SK-N-SH (cell line): ENCODE measurements at regions not wholly inside any gene's neighbourhood (a gene's known extent, or its start where the extent isn't known, plus 50 kb on each side); places are given as distances from the start of the nearest gene placed in this dataset.

Experiments used
- CTCF ChIP-seq: fragments of 200-600 bp; sonication (generic); IDR thresholded peaks from 2 replicates; pipeline ENCODE4 v1.6.1; 2017; ENCODE audit warnings: antibody characterized with exemption, mild to moderate bottlenecking, moderate library complexity
- EP300 ChIP-seq, 2 experiments: IDR thresholded peaks; 2 replicates each; pipeline versions ENCODE4 v1.4.0 to v1.6.1; 2012; ENCODE audit warnings: borderline replicate concordance in 1 of 2, low read depth in 1 of 2, low read length in 1 of 2
- MXI1 ChIP-seq: IDR thresholded peaks from 2 replicates; pipeline ENCODE4 v1.6.1; 2012; ENCODE audit warnings: mild to moderate bottlenecking, low read depth, low read length, improper control_type of control experiment
- RAD21 ChIP-seq: IDR thresholded peaks from 2 replicates; pipeline ENCODE4 v1.6.1; 2012; ENCODE audit warnings: mild to moderate bottlenecking, low read length
- TAF1 ChIP-seq: IDR thresholded peaks from 2 replicates; pipeline ENCODE4 v1.6.1; 2012; ENCODE audit warnings: low read depth, mild to moderate bottlenecking, low read length, moderate library complexity, borderline replicate concordance

DNA sequence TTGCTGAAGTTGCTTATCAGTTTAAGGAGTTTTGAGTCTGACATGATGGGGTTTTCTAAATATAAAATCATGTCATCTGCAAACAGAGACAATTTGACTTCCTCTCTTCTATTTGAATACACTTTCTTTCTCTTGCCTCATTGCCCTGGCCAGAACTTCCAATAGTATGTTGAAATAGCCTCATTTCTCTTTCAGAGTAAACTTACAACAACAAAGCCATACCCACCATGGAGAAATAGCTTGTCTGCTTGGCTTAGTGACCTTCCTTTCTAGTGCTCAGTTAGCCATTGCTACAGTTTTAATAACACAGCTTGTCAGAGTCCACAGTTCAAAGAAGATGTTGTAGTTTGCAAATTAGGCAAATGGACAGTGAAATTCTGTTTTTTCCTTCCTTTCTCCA, 228.0 kb downstream of the ETAA1 start:
- TF ChIP-seq MXI1 (no peak), CTCF (no peak), RAD21 (no peak), TAF1 (no peak), EP300 (IDR thresholded peaks at IDR 0.05; ENCODE audit: borderline replicate concordance in 1 of 2, low read depth in 1 of 2, low read length in 1 of 2) (no peak)
